GM12878 (cell line): ENCODE measurements at regions not wholly inside any gene's neighbourhood (a gene's known extent, or its start where the extent isn't known, plus 50 kb on each side); places are given as distances from the start of the nearest gene placed in this dataset.

ENCODE experiments used
- BCL3 ChIP-seq: IDR thresholded peaks from 2 replicates; pipeline ENCODE4 v1.6.1; 2011; ENCODE audit warnings: borderline replicate concordance, low read depth, mild to moderate bottlenecking, moderate library complexity, low read length; ENCODE audit not compliant: insufficient read depth, poor library complexity, severe bottlenecking
- CBFB ChIP-seq: IDR thresholded peaks from 2 replicates; pipeline ENCODE4 v1.6.1; 2016; ENCODE audit warnings: antibody characterized with exemption, low read depth
- MAX ChIP-seq: IDR thresholded peaks from 2 replicates; pipeline ENCODE4 v1.6.1; 2012; ENCODE audit warnings: low read depth, low read length, improper control_type of control experiment
- MYC ChIP-seq: IDR thresholded peaks from 2 replicates; pipeline ENCODE4 v1.6.1; 2011; ENCODE audit warnings: mild to moderate bottlenecking, low read length, moderate library complexity, inconsistent platforms; ENCODE audit not compliant: insufficient read depth, insufficient replicate concordance, insufficient read length, severe bottlenecking
- NR2C2 ChIP-seq: IDR thresholded peaks from 2 replicates; pipeline ENCODE4 v1.6.1; 2011; ENCODE audit warnings: borderline replicate concordance, low read depth; ENCODE audit not compliant: control insufficient read depth, insufficient read length
- POLR2A ChIP-seq: IDR thresholded peaks from 2 replicates; pipeline ENCODE4 v1.6.1; 2011; ENCODE audit warnings: low read depth, mild to moderate bottlenecking, low read length
- POLR2AphosphoS5 ChIP-seq: IDR thresholded peaks from 2 replicates; pipeline ENCODE4 v1.6.1; 2011; ENCODE audit warnings: mild to moderate bottlenecking, low read length, inconsistent platforms
- YY1 ChIP-seq: IDR thresholded peaks from 2 replicates; pipeline ENCODE4 v1.6.1; 2011; ENCODE audit warnings: low read depth, mild to moderate bottlenecking, low read length

GRCh38 chr1:209062863-209063262 is 520.7 kb upstream of the CAMK1G start:
- TF ChIP-seq YY1: no peak
- no peak for TF ChIP-seq POLR2AphosphoS5
- no peak for TF ChIP-seq BCL3
- no peak for TF ChIP-seq MAX
- TF ChIP-seq POLR2A: no peak
- TF ChIP-seq NR2C2: no peak
- no peak for TF ChIP-seq CBFB
- TF ChIP-seq MYC: no peak
